OCI-LY7 (cell line): ENCODE measurements at regions not wholly inside any gene's neighbourhood (a gene's known extent, or its start where the extent isn't known, plus 50 kb on each side); places are given as distances from the start of the nearest gene placed in this dataset.

Experiments used
- CTCF ChIP-seq: fragments of 200-600 bp; sonication (generic); conservative IDR thresholded peaks from 2 replicates; pipeline ENCODE4 v1.5.1; 2014; ENCODE audit warnings: mild to moderate bottlenecking, antibody characterized with exemption, low read length, moderate library complexity, mixed read lengths
- EZH2phosphoT487 ChIP-seq: fragments of 200-600 bp; sonication (generic); IDR thresholded peaks from 2 replicates; pipeline ENCODE4 v1.6.1; 2018; ENCODE audit warnings: low read depth, borderline replicate concordance, mild to moderate bottlenecking, mixed run types, antibody characterized with exemption, low read length, moderate library complexity, mixed read lengths

DNA sequence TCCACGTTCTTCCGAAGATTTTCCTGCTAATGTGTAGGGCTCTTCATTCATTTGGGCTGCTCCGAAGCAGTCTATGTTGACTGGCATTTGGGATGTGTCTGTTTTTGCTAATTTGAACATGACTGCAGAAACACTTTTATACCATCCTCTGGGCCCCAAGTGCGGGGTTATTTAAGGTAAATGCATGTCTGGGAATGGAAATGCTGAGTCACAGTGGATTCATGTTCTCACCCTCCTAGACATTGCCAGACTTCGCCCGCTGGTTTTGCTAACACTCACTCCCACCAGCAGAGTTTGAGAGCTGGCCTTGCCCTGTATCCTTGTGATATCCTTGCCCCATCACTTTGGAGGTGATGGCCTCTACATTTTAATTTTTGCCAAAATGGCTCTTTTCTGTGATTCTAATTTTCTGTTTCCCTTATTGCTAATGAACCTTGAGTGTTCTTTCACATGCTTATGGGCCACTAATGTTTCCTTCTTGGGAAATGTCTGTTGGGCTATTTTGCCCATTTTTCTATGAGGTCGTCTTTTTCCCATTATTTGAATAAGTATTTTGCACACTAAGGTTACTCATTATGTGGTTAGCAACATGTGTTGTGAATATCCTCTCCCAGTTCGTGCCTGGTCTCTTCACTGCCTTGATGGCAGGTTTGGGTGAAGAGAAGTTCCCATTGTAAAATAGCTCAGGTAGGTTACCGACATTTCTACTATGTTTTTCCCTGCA lies 204.1 kb downstream of the GLI2 start:
- TF ChIP-seq CTCF, result no peak
- no peak for TF ChIP-seq EZH2phosphoT487
